ENCODE measurements at regions not wholly inside any gene's neighbourhood (a gene's known extent, or its start where the extent isn't known, plus 50 kb on each side); places are given as distances from the start of the nearest gene placed in this dataset.

DNA sequence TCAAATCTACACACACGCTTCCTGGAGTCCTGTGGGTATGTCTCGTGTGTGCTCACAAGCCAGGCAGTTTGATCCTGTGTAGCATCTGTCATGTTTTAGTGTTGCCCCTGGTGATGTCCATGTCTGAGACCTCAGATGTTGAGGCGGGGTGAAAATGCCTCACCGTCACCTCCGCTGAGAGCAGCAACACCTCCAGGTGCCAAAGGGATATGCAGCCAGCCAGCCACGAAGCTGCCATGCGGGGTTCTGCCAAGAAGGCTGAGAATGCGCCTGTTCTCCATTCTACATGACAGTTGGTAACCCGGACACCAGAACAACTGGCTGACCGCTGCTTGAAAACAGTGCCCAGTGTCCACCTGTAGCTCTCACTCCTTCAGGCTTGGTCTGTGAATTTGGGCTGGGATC, 253.8 kb downstream of the TLE3 start:
- Histone ChIP-seq H3K27me3 (ENCODE audit: control insufficient read depth in 1 of 2, insufficient read depth in 1 of 2, low read length in 2 of 2) (peaks cover 0 to 82% of the 10 kb centered on the region in 2 experiments), H3K36me3 (ENCODE audit: control insufficient read depth in 1 of 2, insufficient read depth in 2 of 2, low read depth in 1 of 2, low read length in 2 of 2) (no peaks in the 10 kb centered on the region), H3K23ac (ENCODE audit: low read length in 2 of 2) (no peak overlapping the region), H2BK15ac (ENCODE audit: low read depth, poor library complexity, severe bottlenecking) (no peak overlapping the region), H2BK120ac (ENCODE audit: low read depth, low read length) (no peak overlapping the region), H4K8ac (ENCODE audit: low read length) (no peak overlapping the region), H3K4ac (ENCODE audit: low read depth in 1 of 2, low read length in 2 of 2) (no peak overlapping the region), H3K9ac (ENCODE audit: low read length) (no peak overlapping the region), H2BK5ac (ENCODE audit: low read depth, low read length, poor library complexity, severe bottlenecking) (no peak overlapping the region), H3K14ac (ENCODE audit: low read length in 2 of 2) (no peak overlapping the region), H2BK12ac (ENCODE audit: low read length in 2 of 2) (no peak overlapping the region), H3K18ac (ENCODE audit: low read depth in 1 of 2, low read length in 2 of 2) (peak overlapping the region in 1 of 2 experiments; percentile 41), H4K91ac (ENCODE audit: low read length) (no peak overlapping the region), H3K4me1 (ENCODE audit: control insufficient read depth, insufficient read depth, low read depth, low read length) (peaks cover 1% of the 10 kb centered on the region), H3K4me2 (ENCODE audit: low read length, poor library complexity, severe bottlenecking) (no peak overlapping the region), H2AK5ac (ENCODE audit: low read length, severe bottlenecking) (no peak overlapping the region), H3K4me3 (ENCODE audit: insufficient read depth in 1 of 2, low read depth in 1 of 2, low read length in 2 of 2) (no peak overlapping the region), H3K27ac (ENCODE audit: low read length, poor library complexity, severe bottlenecking) (no peak overlapping the region), H2AFZ (ENCODE audit: low read depth, low read length) (no peak overlapping the region), H3K79me1 (replicated peaks; ENCODE audit: low read length, poor library complexity, severe bottlenecking) (no peaks in the 10 kb centered on the region), H3K9me3 (ENCODE audit: control insufficient read depth, low read length) (peaks cover 8% of the 10 kb centered on the region)
- DNase-seq: no peak
- 92% methylated on average over 10 of the region's 10 CpGs for WGBS

DNA sequence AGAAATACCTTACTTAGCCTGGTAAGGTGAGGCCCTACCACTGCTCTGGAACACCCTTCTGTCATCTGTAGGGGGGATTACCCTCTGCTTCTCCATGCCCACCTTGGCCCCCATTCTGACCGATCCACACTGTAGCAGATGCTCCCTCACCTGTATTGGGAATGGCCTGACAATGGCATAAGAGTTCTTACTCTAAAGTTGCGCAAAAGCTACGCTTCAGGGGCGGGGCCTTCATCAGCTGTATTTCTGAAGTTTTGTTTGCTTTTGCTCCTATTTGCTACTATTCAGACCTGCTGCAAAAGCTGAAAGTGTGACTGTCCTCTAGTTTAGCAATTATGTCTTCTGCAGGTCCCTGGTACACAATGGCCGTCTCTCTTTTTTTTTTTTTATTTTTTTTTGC, 252.6 kb downstream of the TLE3 start:
- DNase-seq: no peak
- 96% methylated on average over 4 of the region's 5 CpGs for WGBS

DNA sequence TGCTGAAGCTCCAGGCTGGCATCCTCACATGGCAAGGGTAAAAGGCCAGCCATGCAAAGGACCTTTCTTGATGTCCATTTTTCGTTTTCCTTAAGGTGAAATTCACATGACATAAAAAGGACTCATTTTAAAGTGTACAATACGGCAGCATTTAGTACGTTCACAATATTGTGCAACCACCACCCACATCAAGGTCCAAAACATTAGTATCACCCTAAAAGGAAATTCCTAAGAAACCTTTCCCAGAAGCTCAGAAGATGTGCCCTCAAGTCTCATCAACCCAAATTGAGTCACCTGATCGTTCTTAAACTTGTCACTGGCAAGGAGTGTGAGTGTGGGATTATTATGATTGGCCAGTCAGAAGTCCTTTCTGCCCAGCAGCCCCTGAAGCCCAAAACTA, 250.1 kb downstream of the TLE3 start:
- Histone ChIP-seq H3K27ac (ENCODE audit: low read length, poor library complexity, severe bottlenecking) (no peak overlapping the region), H2BK12ac (ENCODE audit: low read length in 2 of 2) (peak overlapping the region in 1 of 2 experiments; percentile 53), H3K14ac (ENCODE audit: low read length in 2 of 2) (no peak overlapping the region), H3K4ac (ENCODE audit: low read depth in 1 of 2, low read length in 2 of 2) (no peak overlapping the region), H3K9me3 (ENCODE audit: control insufficient read depth, low read length) (peaks cover 3% of the 10 kb centered on the region), H4K91ac (ENCODE audit: low read length) (no peak overlapping the region), H4K8ac (ENCODE audit: low read length) (no peak overlapping the region), H3K4me3 (ENCODE audit: insufficient read depth in 1 of 2, low read depth in 1 of 2, low read length in 2 of 2) (no peak overlapping the region), H3K36me3 (ENCODE audit: control insufficient read depth in 1 of 2, insufficient read depth in 2 of 2, low read depth in 1 of 2, low read length in 2 of 2) (no peaks in the 10 kb centered on the region), H3K18ac (ENCODE audit: low read depth in 1 of 2, low read length in 2 of 2) (no peak overlapping the region), H3K9ac (ENCODE audit: low read length) (no peak overlapping the region), H2BK120ac (ENCODE audit: low read depth, low read length) (no peak overlapping the region), H3K23ac (ENCODE audit: low read length in 2 of 2) (no peak overlapping the region), H3K79me1 (replicated peaks; ENCODE audit: low read length, poor library complexity, severe bottlenecking) (no peaks in the 10 kb centered on the region), H2BK15ac (ENCODE audit: low read depth, poor library complexity, severe bottlenecking) (no peak overlapping the region), H2AFZ (ENCODE audit: low read depth, low read length) (no peak overlapping the region), H3K4me2 (ENCODE audit: low read length, poor library complexity, severe bottlenecking) (no peak overlapping the region), H3K4me1 (ENCODE audit: control insufficient read depth, insufficient read depth, low read depth, low read length) (peaks cover 6% of the 10 kb centered on the region), H2AK5ac (ENCODE audit: low read length, severe bottlenecking) (no peak overlapping the region), H3K27me3 (ENCODE audit: control insufficient read depth in 1 of 2, insufficient read depth in 1 of 2, low read length in 2 of 2) (peaks cover 0 to 70% of the 10 kb centered on the region in 2 experiments), H2BK5ac (ENCODE audit: low read depth, low read length, poor library complexity, severe bottlenecking) (no peak overlapping the region)
- WGBS: 83% methylated on average over 4 of the region's 4 CpGs
- no peak for DNase-seq

More for the DNA sequence above, 252.6 kb downstream of the TLE3 start:
- H3K4me2 ChIP-seq (ENCODE audit: low read length, poor library complexity, severe bottlenecking): no peak overlapping the region
- H3K9ac ChIP-seq (ENCODE audit: low read length): no peak overlapping the region
- no peaks in the 10 kb centered on the region for H3K36me3 ChIP-seq (ENCODE audit: control insufficient read depth in 1 of 2, insufficient read depth in 2 of 2, low read depth in 1 of 2, low read length in 2 of 2)
- H2AK5ac ChIP-seq (ENCODE audit: low read length, severe bottlenecking): no peak overlapping the region
- H2BK5ac ChIP-seq (ENCODE audit: low read depth, low read length, poor library complexity, severe bottlenecking): no peak overlapping the region
- peaks cover 7% of the 10 kb centered on the region for H3K9me3 ChIP-seq (ENCODE audit: control insufficient read depth, low read length)
- no peak overlapping the region for H2BK120ac ChIP-seq (ENCODE audit: low read depth, low read length)
- no peak overlapping the region for H3K4me3 ChIP-seq (ENCODE audit: insufficient read depth in 1 of 2, low read depth in 1 of 2, low read length in 2 of 2)
- H4K8ac ChIP-seq (ENCODE audit: low read length): no peak overlapping the region
- H2AFZ ChIP-seq (ENCODE audit: low read depth, low read length): no peak overlapping the region
- no peaks in the 10 kb centered on the region for H3K79me1 ChIP-seq (replicated peaks; ENCODE audit: low read length, poor library complexity, severe bottlenecking)
- H3K27ac ChIP-seq (ENCODE audit: low read length, poor library complexity, severe bottlenecking): no peak overlapping the region
- no peak overlapping the region for H2BK12ac ChIP-seq (ENCODE audit: low read length in 2 of 2)
- no peak overlapping the region for H4K91ac ChIP-seq (ENCODE audit: low read length)
- H3K14ac ChIP-seq (ENCODE audit: low read length in 2 of 2): no peak overlapping the region
- peaks cover 0 to 85% of the 10 kb centered on the region in 2 experiments for H3K27me3 ChIP-seq (ENCODE audit: control insufficient read depth in 1 of 2, insufficient read depth in 1 of 2, low read length in 2 of 2)
- H3K4me1 ChIP-seq (ENCODE audit: control insufficient read depth, insufficient read depth, low read depth, low read length): no peaks in the 10 kb centered on the region
- no peak overlapping the region for H2BK15ac ChIP-seq (ENCODE audit: low read depth, poor library complexity, severe bottlenecking)
- no peak overlapping the region for H3K18ac ChIP-seq (ENCODE audit: low read depth in 1 of 2, low read length in 2 of 2)
- no peak overlapping the region for H3K4ac ChIP-seq (ENCODE audit: low read depth in 1 of 2, low read length in 2 of 2)
- H3K23ac ChIP-seq (ENCODE audit: low read length in 2 of 2): no peak overlapping the region

DNA sequence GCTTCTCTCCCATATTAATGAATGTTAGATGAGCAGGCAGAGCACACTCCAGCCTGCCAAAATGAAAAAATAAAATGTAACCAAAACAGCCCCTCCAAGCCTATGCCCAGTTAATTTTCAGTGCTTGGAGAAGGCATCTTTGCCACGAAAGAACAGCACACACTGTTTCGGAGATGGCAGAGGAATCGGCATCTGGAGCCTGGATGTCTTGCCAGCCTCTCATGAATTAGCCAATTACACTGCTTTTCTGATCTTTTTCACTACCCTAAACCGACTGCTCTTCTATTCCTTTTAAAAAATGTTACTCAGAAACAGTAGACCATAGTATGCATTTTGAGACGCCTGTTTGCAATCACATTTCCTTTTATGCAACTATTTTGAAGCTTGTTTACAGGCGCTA, 249.6 kb downstream of the TLE3 start:
- Histone ChIP-seq H2BK12ac (ENCODE audit: low read length in 2 of 2) (no peak overlapping the region), H2AFZ (ENCODE audit: low read depth, low read length) (no peak overlapping the region), H4K8ac (ENCODE audit: low read length) (no peak overlapping the region), H3K9me3 (ENCODE audit: control insufficient read depth, low read length) (peaks cover 3% of the 10 kb centered on the region), H3K9ac (ENCODE audit: low read length) (no peak overlapping the region), H3K23ac (ENCODE audit: low read length in 2 of 2) (no peak overlapping the region), H3K79me1 (replicated peaks; ENCODE audit: low read length, poor library complexity, severe bottlenecking) (no peaks in the 10 kb centered on the region), H3K4ac (ENCODE audit: low read depth in 1 of 2, low read length in 2 of 2) (no peak overlapping the region), H3K18ac (ENCODE audit: low read depth in 1 of 2, low read length in 2 of 2) (no peak overlapping the region), H3K36me3 (ENCODE audit: control insufficient read depth in 1 of 2, insufficient read depth in 2 of 2, low read depth in 1 of 2, low read length in 2 of 2) (no peaks in the 10 kb centered on the region), H2AK5ac (ENCODE audit: low read length, severe bottlenecking) (no peak overlapping the region), H3K4me1 (ENCODE audit: control insufficient read depth, insufficient read depth, low read depth, low read length) (peaks cover 10% of the 10 kb centered on the region), H2BK5ac (ENCODE audit: low read depth, low read length, poor library complexity, severe bottlenecking) (no peak overlapping the region), H3K4me2 (ENCODE audit: low read length, poor library complexity, severe bottlenecking) (no peak overlapping the region), H2BK15ac (ENCODE audit: low read depth, poor library complexity, severe bottlenecking) (no peak overlapping the region), H3K4me3 (ENCODE audit: insufficient read depth in 1 of 2, low read depth in 1 of 2, low read length in 2 of 2) (no peak overlapping the region), H3K27ac (ENCODE audit: low read length, poor library complexity, severe bottlenecking) (no peak overlapping the region), H4K91ac (ENCODE audit: low read length) (no peak overlapping the region), H3K27me3 (ENCODE audit: control insufficient read depth in 1 of 2, insufficient read depth in 1 of 2, low read length in 2 of 2) (peaks cover 0 to 66% of the 10 kb centered on the region in 2 experiments), H3K14ac (ENCODE audit: low read length in 2 of 2) (no peak overlapping the region), H2BK120ac (ENCODE audit: low read depth, low read length) (no peak overlapping the region)
- no peak for DNase-seq
- WGBS: 95% methylated on average over 6 of the region's 6 CpGs
